Kidney tubule cell (primary cell): ENCODE measurements at regions not wholly inside any gene's neighbourhood (a gene's known extent, or its start where the extent isn't known, plus 50 kb on each side); places are given as distances from the start of the nearest gene placed in this dataset.

ENCODE experiments used
- DNase-seq: peaks from one replicate; pipeline ENCODE4 v3.0.0-alpha.2; 2018; ENCODE audit warnings: low spot score

GRCh38 chr4:137630252-137630651, 98.0 kb upstream of the PCDH18 start:
- no peak for DNase-seq

GRCh38 chr4:137627739-137628460, 95.6 kb upstream of the PCDH18 start:
- no peak for DNase-seq

- no peak for DNase-seq
Observed at GRCh38 chr4:137626942-137627738, 94.8 kb upstream of the PCDH18 start.

- no peak for DNase-seq
Observed at GRCh38 chr4:137623013-137623412, 90.7 kb upstream of the PCDH18 start.

GRCh38 chr4:137621056-137621455, 88.8 kb upstream of the PCDH18 start:
- DNase-seq, result no peak

- no peak for DNase-seq
Observed at GRCh38 chr4:137614491-137614890, 82.2 kb upstream of the PCDH18 start.

- no peak for DNase-seq
Observed at GRCh38 chr4:137611998-137612700, 79.9 kb upstream of the PCDH18 start.

GRCh38 chr4:137610960-137611359, 78.7 kb upstream of the PCDH18 start:
- DNase-seq, result no peak

GRCh38 chr4:137609718-137610430, 77.6 kb upstream of the PCDH18 start:
- no peak for DNase-seq

- DNase-seq, result no peak
Observed at GRCh38 chr4:137608085-137608484, 75.8 kb upstream of the PCDH18 start.

GRCh38 chr4:137602436-137602835, 70.1 kb upstream of the PCDH18 start:
- DNase-seq, result no peak

- DNase-seq, result peak; percentile 5
Observed at GRCh38 chr4:137601934-137602333, 69.6 kb upstream of the PCDH18 start.

- no peak for DNase-seq
Observed at GRCh38 chr4:137599734-137600133, 67.4 kb upstream of the PCDH18 start.

- no peak for DNase-seq
Observed at GRCh38 chr4:137597752-137598430, 65.6 kb upstream of the PCDH18 start.

- no peak for DNase-seq
Observed at GRCh38 chr4:137587796-137588195, 55.5 kb upstream of the PCDH18 start.

GRCh38 chr4:137583671-137584070, 51.4 kb upstream of the PCDH18 start:
- no peak for DNase-seq
